ENCODE measurements at regions not wholly inside any gene's neighbourhood (a gene's known extent, or its start where the extent isn't known, plus 50 kb on each side); places are given as distances from the start of the nearest gene placed in this dataset.

GRCh38 chr12:3995306-3995705, 122.1 kb upstream of the PARP11 start:
- DNase-seq (ENCODE audit: low read depth in 3 of 3), result no peak

GRCh38 chr12:3994500-3994899, 121.3 kb upstream of the PARP11 start:
- DNase-seq (ENCODE audit: low read depth in 3 of 3), result no peak

- no peak for DNase-seq (ENCODE audit: low read depth in 3 of 3)
Observed at GRCh38 chr12:3992945-3993344, 119.7 kb upstream of the PARP11 start.

- DNase-seq (ENCODE audit: low read depth in 3 of 3), result no peak
Observed at GRCh38 chr12:3991798-3992580, 118.8 kb upstream of the PARP11 start.

GRCh38 chr12:3990501-3991280, 117.5 kb upstream of the PARP11 start:
- DNase-seq (ENCODE audit: low read depth in 3 of 3), result no peak

GRCh38 chr12:3989218-3989550, 116.0 kb upstream of the PARP11 start:
- no peak for DNase-seq (ENCODE audit: low read depth in 3 of 3)

GRCh38 chr12:3988519-3989217, 115.5 kb upstream of the PARP11 start:
- no peak for DNase-seq (ENCODE audit: low read depth in 3 of 3)

- DNase-seq (ENCODE audit: low read depth in 3 of 3), result no peak
Observed at GRCh38 chr12:3987571-3987970, 114.4 kb upstream of the PARP11 start.

- DNase-seq (ENCODE audit: low read depth in 3 of 3), result no peak
Observed at GRCh38 chr12:3980504-3981272, 107.5 kb upstream of the PARP11 start.

- no peak for DNase-seq (ENCODE audit: low read depth in 3 of 3)
Observed at GRCh38 chr12:3977621-3978020, 104.4 kb upstream of the PARP11 start.

- DNase-seq (ENCODE audit: low read depth in 3 of 3), result no peak
Observed at GRCh38 chr12:3976351-3976938, 103.2 kb upstream of the PARP11 start.

GRCh38 chr12:3975652-3976051, 102.5 kb upstream of the PARP11 start:
- no peak for DNase-seq (ENCODE audit: low read depth in 3 of 3)

GRCh38 chr12:3974883-3975282, 101.7 kb upstream of the PARP11 start:
- DNase-seq (ENCODE audit: low read depth in 3 of 3), result no peak

- no peak for DNase-seq (ENCODE audit: low read depth in 3 of 3)
Observed at GRCh38 chr12:3973973-3974644, 100.9 kb upstream of the PARP11 start.

- no peak for DNase-seq (ENCODE audit: low read depth in 3 of 3)
Observed at GRCh38 chr12:3973269-3973884, 100.2 kb upstream of the PARP11 start.

GRCh38 chr12:3972576-3972975, 99.4 kb upstream of the PARP11 start:
- DNase-seq (ENCODE audit: low read depth in 3 of 3), result no peak

GRCh38 chr12:3968523-3968922, 95.3 kb upstream of the PARP11 start:
- no peak for DNase-seq (ENCODE audit: low read depth in 3 of 3)

- DNase-seq (ENCODE audit: low read depth in 3 of 3), result no peak
Observed at GRCh38 chr12:3967556-3968160, 94.5 kb upstream of the PARP11 start.

- DNase-seq (ENCODE audit: low read depth in 3 of 3), result no peak
Observed at GRCh38 chr12:3966376-3966775, 93.2 kb upstream of the PARP11 start.

GRCh38 chr12:3965046-3965445, 91.8 kb upstream of the PARP11 start:
- DNase-seq (ENCODE audit: low read depth in 3 of 3), result no peak

Data from stimulated activated CD4-positive, alpha-beta T cell treated with anti-CD3 and anti-CD28 coated beads, TNF-alpha, amount 100 ng/mL, for 24 hours (primary cell).